ENCODE measurements at regions not wholly inside any gene's neighbourhood (a gene's known extent, or its start where the extent isn't known, plus 50 kb on each side); places are given as distances from the start of the nearest gene placed in this dataset.

DNA sequence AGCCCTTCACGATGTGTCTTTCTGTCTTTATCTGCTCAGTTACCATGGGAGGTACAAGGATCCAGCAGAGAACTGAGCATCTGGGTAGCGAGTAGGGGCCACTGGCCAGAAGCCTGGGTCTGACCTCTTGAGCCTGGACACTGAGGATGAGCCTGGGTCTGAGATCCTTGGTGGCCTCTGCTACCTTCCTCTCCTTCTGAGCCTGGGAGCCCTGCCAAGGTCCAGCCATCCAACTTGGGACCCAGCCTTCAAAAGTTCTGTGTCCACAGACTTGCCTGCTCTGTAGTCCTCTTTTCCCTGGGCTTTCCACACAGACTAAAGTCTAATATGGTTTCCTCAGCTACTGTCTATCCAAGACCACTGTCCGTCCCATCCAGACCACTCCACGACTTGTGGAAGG is 60.2 kb upstream of the NAA20 start:
- no peak overlapping the region for H3K27ac ChIP-seq (ENCODE audit: low read depth, low read length)
- 91 to 96% (median 94%) methylated on average over 4 of the region's 4 CpGs for WGBS, 3 donors

GRCh38 chr20:19958219-19958618 is 58.9 kb upstream of the NAA20 start:
- no peak overlapping the region for H3K27ac ChIP-seq (ENCODE audit: low read depth, low read length)
- 93 to 97% (median 93%) methylated on average over 3 of the region's 3 CpGs for WGBS, 3 donors

GRCh38 chr20:19958928-19959327 is 58.2 kb upstream of the NAA20 start:
- H3K27ac ChIP-seq (ENCODE audit: low read depth, low read length) = no peak overlapping the region
- WGBS, 3 donors = 79 to 94% (median 91%) methylated on average over 4 of the region's 4 CpGs

GRCh38 chr20:19960745-19961144 is 56.4 kb upstream of the NAA20 start:
- no peak overlapping the region for H3K27ac ChIP-seq (ENCODE audit: low read depth, low read length)
- 90 to 97% (median 96%) methylated on average over 2 of the region's 2 CpGs for WGBS, 3 donors

- 65 to 80% (median 78%) methylated on average over 6 of the region's 6 CpGs for WGBS, 3 donors
- H3K27ac ChIP-seq (ENCODE audit: low read depth, low read length) = no peak overlapping the region
Observed at GRCh38 chr20:19961293-19961692, 55.9 kb upstream of the NAA20 start.

DNA sequence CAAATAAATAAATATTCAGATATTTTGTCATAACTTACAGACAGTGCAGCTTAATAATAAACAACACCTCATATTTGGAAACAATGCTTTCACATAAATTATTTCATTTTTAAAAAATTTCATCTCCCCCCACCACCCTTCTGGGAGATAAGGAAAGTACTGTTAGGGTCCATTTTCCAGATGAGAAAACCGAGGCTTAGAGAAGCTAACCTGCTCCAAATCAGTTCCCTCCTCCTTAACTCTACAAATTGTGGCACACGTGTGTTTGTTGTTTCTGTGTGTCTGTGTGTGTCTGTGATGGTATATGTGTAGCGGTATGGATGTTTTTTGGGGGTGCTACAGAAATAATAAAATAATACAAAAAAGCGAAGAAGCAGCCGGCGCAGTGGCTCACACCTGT is 54.2 kb upstream of the NAA20 start:
- H3K27ac ChIP-seq (ENCODE audit: low read depth, low read length) = no peak overlapping the region
- 96 to 98% (median 97%) methylated on average over 6 of the region's 6 CpGs for WGBS, 3 donors

GRCh38 chr20:19964289-19965265 is 52.6 kb upstream of the NAA20 start:
- WGBS, 3 donors = 53 to 61% (median 56%) methylated on average over 15 of the region's 15 CpGs
- no peak overlapping the region for H3K27ac ChIP-seq (ENCODE audit: low read depth, low read length)

- H3K27ac ChIP-seq (ENCODE audit: low read depth, low read length) = no peak overlapping the region
- WGBS, 3 donors = 19 to 72% (median 71%) methylated on average over 1 of the region's 1 CpG
Observed at GRCh38 chr20:19966840-19967239, 50.3 kb upstream of the NAA20 start.

Measured in adipose tissue (tissue), 3 donors.